IMR-90 (cell line): ENCODE measurements at regions not wholly inside any gene's neighbourhood (a gene's known extent, or its start where the extent isn't known, plus 50 kb on each side); places are given as distances from the start of the nearest gene placed in this dataset.

Experiments
- ATAC-seq: fragments of 200-7000 bp; cut with Tn5 transposase; 2 replicates; pipeline ENCODE4 v1.9.1; 2020; ENCODE audit warnings: low read depth, mild to moderate bottlenecking, moderate library complexity
- BruUV-seq: library from RNA; stranded (reverse); fragments of 400-500 nt; replicated peaks from 2 replicates; lab custom pipeline; 2021; lab: Mats Ljungman, UMichigan
- CTCF ChIA-PET: fragments of 300-600 bp; formaldehyde crosslinking; extraction: SDS; loops from one replicate; lab custom pipeline; 2021; ENCODE audit warnings: antibody characterized with exemption; lab: Yijun Ruan, JAX
- POLR2A ChIA-PET: fragments of 300-600 bp; sonication (Branson Sonifier 250); formaldehyde crosslinking; loops from one replicate; lab custom pipeline; 2022; ENCODE audit warnings: antibody characterized with exemption; ENCODE audit not compliant: unreplicated experiment; lab: Charles Lee
- DNase-seq: peaks from one replicate; pipeline ENCODE4 v3.0.0; 2013
- H2AFZ ChIP-seq: replicated peaks from 2 replicates; pipeline ENCODE3; 2013; ENCODE audit warnings: low read length, mild to moderate bottlenecking; ENCODE audit not compliant: poor library complexity
- H2AK5ac ChIP-seq: 2 replicates; pipeline ENCODE4 v1.6.1; 2013; ENCODE audit warnings: low read depth, low read length, inconsistent platforms
- H2AK9ac ChIP-seq: replicated peaks from 2 replicates; pipeline ENCODE3; 2013; ENCODE audit warnings: mild to moderate bottlenecking, low read depth, low read length, moderate library complexity; ENCODE audit not compliant: poor library complexity
- H2BK120ac ChIP-seq: 2 replicates; pipeline ENCODE4 v1.6.1; 2013; ENCODE audit warnings: low read depth, low read length, inconsistent platforms
- H2BK15ac ChIP-seq: 3 replicates; pipeline ENCODE4 v1.6.1; 2013; ENCODE audit warnings: low read depth, low read length, inconsistent platforms
- H2BK20ac ChIP-seq: 2 replicates; pipeline ENCODE4 v1.6.1; 2013; ENCODE audit warnings: low read depth, mild to moderate bottlenecking, inconsistent platforms, low read length, moderate library complexity
- H2BK5ac ChIP-seq: 2 replicates; pipeline ENCODE4 v1.6.1; 2013; ENCODE audit warnings: mild to moderate bottlenecking, low read depth, low read length, inconsistent platforms; ENCODE audit not compliant: poor library complexity, severe bottlenecking
- H3K14ac ChIP-seq: replicated peaks from 2 replicates; pipeline ENCODE4 v1.6.1; 2013; ENCODE audit warnings: low read depth, low read length, inconsistent platforms
- H3K18ac ChIP-seq: 2 replicates; pipeline ENCODE4 v1.6.1; 2013; ENCODE audit warnings: low read depth, low read length, control low read depth
- H3K23ac ChIP-seq: 2 replicates; pipeline ENCODE4 v1.6.1; 2013; ENCODE audit warnings: low read depth, low read length, inconsistent platforms
- H3K27ac ChIP-seq: 2 replicates; pipeline ENCODE4 v1.5.1; 2013; ENCODE audit warnings: mild to moderate bottlenecking, control low read depth, low read length; ENCODE audit not compliant: insufficient read depth
- H3K27me3 ChIP-seq: 2 replicates; pipeline ENCODE4 v1.6.1; 2013; ENCODE audit warnings: low read length; ENCODE audit not compliant: control insufficient read depth, insufficient read depth
- H3K36me3 ChIP-seq: 2 replicates; pipeline ENCODE4 v1.6.1; 2013; ENCODE audit warnings: low read length, mixed read lengths; ENCODE audit not compliant: control insufficient read depth, insufficient read depth
- H3K4ac ChIP-seq: 2 replicates; pipeline ENCODE4 v1.6.1; 2013; ENCODE audit warnings: low read depth, low read length, inconsistent platforms
- H3K4me1 ChIP-seq: 2 replicates; pipeline ENCODE4 v1.6.1; 2013; ENCODE audit warnings: low read length, mixed read lengths; ENCODE audit not compliant: control insufficient read depth, insufficient read depth
- H3K4me2 ChIP-seq: 2 replicates; pipeline ENCODE4 v1.6.1; 2013; ENCODE audit warnings: low read depth, mild to moderate bottlenecking, control low read depth, low read length, moderate library complexity
- H3K4me3 ChIP-seq: 2 replicates; pipeline ENCODE4 v1.5.1; 2013; ENCODE audit warnings: low read depth, mild to moderate bottlenecking, control low read depth, low read length, moderate library complexity; ENCODE audit not compliant: insufficient read depth
- H3K56ac ChIP-seq: 2 replicates; pipeline ENCODE4 v1.6.1; 2013; ENCODE audit warnings: low read length, inconsistent platforms; ENCODE audit not compliant: insufficient read depth; ENCODE audit errors: extremely low read depth
- H3K79me1 ChIP-seq, 2 experiments: 2 replicates each; pipeline ENCODE4 v1.6.1; 2013; ENCODE audit warnings: low read length in 2 of 2, inconsistent platforms in 1 of 2, low read depth in 1 of 2
- H3K9ac ChIP-seq: 2 replicates; pipeline ENCODE4 v1.6.1; 2013; ENCODE audit warnings: low read depth, low read length, control low read depth
- H3K9me1 ChIP-seq: 2 replicates; pipeline ENCODE4 v1.6.1; 2013; ENCODE audit warnings: low read length, inconsistent platforms; ENCODE audit not compliant: insufficient read depth
- H3K9me3 ChIP-seq: 2 replicates; pipeline ENCODE4 v1.6.1; 2013; ENCODE audit warnings: low read length; ENCODE audit not compliant: control insufficient read depth, insufficient read depth
- H4K20me1 ChIP-seq: 2 replicates; pipeline ENCODE4 v1.6.1; 2013; ENCODE audit warnings: low read length, inconsistent platforms; ENCODE audit not compliant: insufficient read depth
- H4K5ac ChIP-seq: 2 replicates; pipeline ENCODE4 v1.6.1; 2013; ENCODE audit warnings: mild to moderate bottlenecking, low read depth, low read length, control low read depth
- H4K8ac ChIP-seq, 2 experiments: 2 replicates each; pipeline ENCODE4 v1.6.1; 2013; ENCODE audit warnings: low read depth in 2 of 2, low read length in 2 of 2, control low read depth in 1 of 2, inconsistent platforms in 1 of 2
- H4K91ac ChIP-seq: 2 replicates; pipeline ENCODE4 v1.6.1; 2013; ENCODE audit warnings: low read depth, low read length, inconsistent platforms; ENCODE audit not compliant: insufficient read depth
- BHLHE40 ChIP-seq: fragments of 150-350 bp; IDR thresholded peaks from 2 replicates; pipeline ENCODE4 v1.6.1; 2016; ENCODE audit warnings: mild to moderate bottlenecking, low read depth, low read length
- CEBPB ChIP-seq: IDR thresholded peaks from 2 replicates; pipeline ENCODE4 v1.6.1; 2012; ENCODE audit warnings: low read depth, low read length, improper control_type of control experiment
- CHD1 ChIP-seq: IDR thresholded peaks from 2 replicates; pipeline ENCODE4 v1.6.1; 2012; ENCODE audit warnings: low read depth, low read length, improper control_type of control experiment
- CTCF ChIP-seq: conservative IDR thresholded peaks from 2 replicates; pipeline ENCODE4 v1.5.1; 2012; ENCODE audit warnings: mild to moderate bottlenecking, low read depth, low read length, improper control_type of control experiment
- ELK1 ChIP-seq: fragments of 150-350 bp; IDR thresholded peaks from 2 replicates; pipeline ENCODE4 v1.6.1; 2016; ENCODE audit warnings: low read depth, mild to moderate bottlenecking, low read length, moderate library complexity, borderline replicate concordance
- FOS ChIP-seq: fragments of 150-350 bp; IDR thresholded peaks from 2 replicates; pipeline ENCODE4 v1.6.1; 2016; ENCODE audit warnings: low read depth, low read length
- MAFK ChIP-seq: IDR thresholded peaks from 2 replicates; pipeline ENCODE4 v1.6.1; 2012; ENCODE audit warnings: low read depth, low read length, improper control_type of control experiment
- MAZ ChIP-seq: IDR thresholded peaks from 2 replicates; pipeline ENCODE4 v1.6.1; 2012; ENCODE audit warnings: low read depth, mild to moderate bottlenecking, low read length, improper control_type of control experiment, moderate library complexity, borderline replicate concordance
- MXI1 ChIP-seq: IDR thresholded peaks from 2 replicates; pipeline ENCODE4 v1.6.1; 2012; ENCODE audit warnings: low read depth, mild to moderate bottlenecking, low read length, moderate library complexity, borderline replicate concordance
- NFE2L2 ChIP-seq: fragments of 150-350 bp; IDR thresholded peaks from 2 replicates; pipeline ENCODE4 v1.6.1; 2016; ENCODE audit warnings: low read depth, mild to moderate bottlenecking, low read length
- POLR2A ChIP-seq: IDR thresholded peaks from 2 replicates; pipeline ENCODE4 v1.6.1; 2012; ENCODE audit warnings: mild to moderate bottlenecking, low read depth, low read length
- RAD21 ChIP-seq: IDR thresholded peaks from 2 replicates; pipeline ENCODE4 v1.6.1; 2012; ENCODE audit warnings: low read length, improper control_type of control experiment
- RCOR1 ChIP-seq: IDR thresholded peaks from 2 replicates; pipeline ENCODE4 v1.6.1; 2012; ENCODE audit warnings: mild to moderate bottlenecking, low read length, improper control_type of control experiment; ENCODE audit not compliant: insufficient replicate concordance
- RFX5 ChIP-seq: IDR thresholded peaks from 2 replicates; pipeline ENCODE4 v1.8.0; 2012; ENCODE audit warnings: low read depth, mild to moderate bottlenecking, low read length, moderate library complexity
- SMC3 ChIP-seq: fragments of 150-350 bp; IDR thresholded peaks from 2 replicates; pipeline ENCODE4 v1.6.1; 2016; ENCODE audit warnings: low read depth, mild to moderate bottlenecking, antibody characterized with exemption, low read length, moderate library complexity
- USF2 ChIP-seq: fragments of 150-350 bp; IDR thresholded peaks from 2 replicates; pipeline ENCODE4 v1.6.1; 2017; ENCODE audit warnings: mild to moderate bottlenecking, antibody characterized with exemption, low read length, low read depth
- WGBS, 2 experiments: methylation state at CpG; one replicate each; pipeline versions ENCODE4 v1.1.5 to v1.1.7; 2013; ENCODE audit warnings: missing lambda C conversion rate in 2 of 2; ENCODE audit not compliant: insufficient read length in 1 of 2; ENCODE audit errors: extremely low coverage in 2 of 2; 5-methylcytosine and 5-hydroxymethylcytosine counted together
- dilution Hi-C: fragments of 300-500 bp; cut with HindIII; formaldehyde crosslinking; loops from one replicate; pipeline ENCODE4 v1.14.3; 2018; ENCODE audit warnings: low sequenced_read_pairs; ENCODE audit not compliant: unreplicated experiment
- in situ Hi-C: fragments of 300-500 bp; cut with MboI; formaldehyde crosslinking; loops from 3 replicates; pipeline ENCODE4 v1.14.3; 2019; ENCODE audit warnings: low sequenced_read_pairs, inconsistent platforms, mixed read lengths
- intact Hi-C: fragments of 100-400 bp; cut with micrococcal nuclease; formaldehyde crosslinking; loops from 2 replicates; pipeline ENCODE4 v1.10.0; 2022

- Histone ChIP-seq H2BK20ac (no peak overlapping the region), H3K14ac (no peak overlapping the region), H4K5ac (no peak overlapping the region), H2BK15ac (no peak overlapping the region), H2BK5ac (no peak overlapping the region), H3K4me1 (no peaks in the 10 kb centered on the region), H3K79me1 (no peaks in the 10 kb centered on the region), H3K9me3 (no peaks in the 10 kb centered on the region), H3K23ac (no peak overlapping the region), H4K8ac (no peak overlapping the region), H3K27ac (no peak overlapping the region), H3K56ac (no peak overlapping the region), H4K91ac (no peak overlapping the region), H3K4me3 (no peak overlapping the region), H2BK120ac (no peak overlapping the region), H3K9me1 (no peaks in the 10 kb centered on the region), H3K27me3 (no peaks in the 10 kb centered on the region), H3K36me3 (no peaks in the 10 kb centered on the region), H3K9ac (no peak overlapping the region), H2AK5ac (no peak overlapping the region), H2AK9ac (no peak overlapping the region), H2AFZ (no peak overlapping the region), H3K4me2 (no peak overlapping the region), H3K18ac (no peak overlapping the region), H3K4ac (no peak overlapping the region), H4K20me1 (no peaks in the 10 kb centered on the region)
- 56% methylated on average over 1 of the region's 2 CpGs; no CpG with 5 or more reads in 1 of the 2 experiments for WGBS, 2 experiments
- ChIA-PET POLR2A (no interaction called here), CTCF (no interaction called here)
- ATAC-seq (no peak), DNase-seq (no peak)
- BruUV-seq = no TSS peak
- TF ChIP-seq RAD21 (no peak), CHD1 (no peak), MXI1 (no peak), NFE2L2 (no peak), FOS (no peak), POLR2A (no peak), CTCF (no peak), MAZ (no peak), CEBPB (no peak), MAFK (no peak), RCOR1 (no peak), BHLHE40 (no peak), RFX5 (no peak), SMC3 (no peak), ELK1 (no peak), USF2 (no peak)
- in situ Hi-C loops (no loop called here), intact Hi-C loops (no loop called here), dilution Hi-C loops (no loop called here)
These were observed 65.7 kb upstream of the PGR start for GRCh38 chr11:101195294-101195693.
